NCI-H446 treated with DMSO at 0.1 percent for 48 hours (cell line): ENCODE measurements at regions not wholly inside any gene's neighbourhood (a gene's known extent, or its start where the extent isn't known, plus 50 kb on each side); places are given as distances from the start of the nearest gene placed in this dataset.

Experiments
- DNase-seq: peaks from one replicate; lab custom pipeline; 2025; lab: John Stamatoyannopoulos, UW

- no peak for DNase-seq
Observed at GRCh38 chr15:62749036-62749815, 293.3 kb upstream of the TPM1 start.

GRCh38 chr15:62750471-62750870 is 292.1 kb upstream of the TPM1 start:
- no peak for DNase-seq

- no peak for DNase-seq
Observed at GRCh38 chr15:62752657-62753517, 289.7 kb upstream of the TPM1 start.

GRCh38 chr15:62753518-62754221 is 288.9 kb upstream of the TPM1 start:
- no peak for DNase-seq

GRCh38 chr15:62756326-62756994 is 286.1 kb upstream of the TPM1 start:
- DNase-seq, result no peak

- DNase-seq, result no peak
Observed at GRCh38 chr15:62756995-62757360, 285.6 kb upstream of the TPM1 start.

GRCh38 chr15:62757535-62757934 is 285.0 kb upstream of the TPM1 start:
- no peak for DNase-seq

- DNase-seq, result no peak
Observed at GRCh38 chr15:62758126-62758951, 284.2 kb upstream of the TPM1 start.

GRCh38 chr15:62758952-62759349 is 283.6 kb upstream of the TPM1 start:
- DNase-seq, result no peak

- DNase-seq, result no peak
Observed at GRCh38 chr15:62760538-62760937, 282.0 kb upstream of the TPM1 start.

- DNase-seq, result no peak
Observed at GRCh38 chr15:62765916-62766315, 276.6 kb upstream of the TPM1 start.

GRCh38 chr15:62766599-62766998 is 275.9 kb upstream of the TPM1 start:
- DNase-seq, result no peak

GRCh38 chr15:62769604-62770003 is 272.9 kb upstream of the TPM1 start:
- DNase-seq, result no peak

GRCh38 chr15:62770111-62770660 is 272.4 kb upstream of the TPM1 start:
- DNase-seq, result no peak

GRCh38 chr15:62770752-62771151 is 271.8 kb upstream of the TPM1 start:
- no peak for DNase-seq

- DNase-seq, result no peak
Observed at GRCh38 chr15:62771234-62771633, 271.3 kb upstream of the TPM1 start.

- no peak for DNase-seq
Observed at GRCh38 chr15:62773369-62774165, 269.0 kb upstream of the TPM1 start.

GRCh38 chr15:62775932-62776331 is 266.6 kb upstream of the TPM1 start:
- no peak for DNase-seq

GRCh38 chr15:62777671-62778070 is 264.9 kb upstream of the TPM1 start:
- DNase-seq, result no peak
